LoVo (cell line): ENCODE measurements at regions not wholly inside any gene's neighbourhood (a gene's known extent, or its start where the extent isn't known, plus 50 kb on each side); places are given as distances from the start of the nearest gene placed in this dataset.

Source experiments
- DNase-seq: peaks from one replicate; pipeline ENCODE4 v3.0.0-alpha.2; 2016; ENCODE audit warnings: low spot score

- DNase-seq = no peak
Measured at GRCh38 chr6:2535506-2535905, 215.2 kb downstream of the MYLK4 start.

GRCh38 chr6:2534406-2535042 lies 216.2 kb downstream of the MYLK4 start:
- DNase-seq = no peak

GRCh38 chr6:2531426-2532215 lies 219.1 kb downstream of the MYLK4 start:
- no peak for DNase-seq

- DNase-seq = no peak
Measured at GRCh38 chr6:2529211-2529719, 221.5 kb downstream of the MYLK4 start.

- no peak for DNase-seq
Measured at GRCh38 chr6:2528156-2528555, 222.6 kb downstream of the MYLK4 start.

GRCh38 chr6:2526766-2527165 lies 224.0 kb downstream of the MYLK4 start:
- no peak for DNase-seq

- DNase-seq = no peak
Measured at GRCh38 chr6:2524090-2524489, 226.6 kb downstream of the MYLK4 start.

GRCh38 chr6:2523061-2523460 lies 227.7 kb downstream of the MYLK4 start:
- no peak for DNase-seq

GRCh38 chr6:2522521-2522920 lies 228.2 kb downstream of the MYLK4 start:
- DNase-seq = peak; percentile 14

GRCh38 chr6:2517855-2518473 lies 232.8 kb downstream of the MYLK4 start:
- no peak for DNase-seq

- no peak for DNase-seq
Measured at GRCh38 chr6:2517401-2517800, 233.3 kb downstream of the MYLK4 start.

- DNase-seq = no peak
Measured at GRCh38 chr6:2516059-2516458, 234.7 kb downstream of the MYLK4 start.

- peak; percentile 89 for DNase-seq
Measured at GRCh38 chr6:2514965-2515543, 235.7 kb downstream of the MYLK4 start.

GRCh38 chr6:2512802-2513201 lies 237.9 kb downstream of the MYLK4 start:
- DNase-seq = no peak

- no peak for DNase-seq
Measured at GRCh38 chr6:2510316-2510715, 240.4 kb downstream of the MYLK4 start.

- no peak for DNase-seq
Measured at GRCh38 chr6:2509711-2510110, 241.0 kb downstream of the MYLK4 start.

GRCh38 chr6:2508071-2508470 lies 242.7 kb downstream of the MYLK4 start:
- no peak for DNase-seq

GRCh38 chr6:2507521-2508037 lies 243.1 kb downstream of the MYLK4 start:
- no peak for DNase-seq

- DNase-seq = no peak
Measured at GRCh38 chr6:2507016-2507415, 243.7 kb downstream of the MYLK4 start.

GRCh38 chr6:2505624-2506023 lies 245.1 kb downstream of the MYLK4 start:
- DNase-seq = no peak

GRCh38 chr6:2504495-2505064 lies 246.1 kb downstream of the MYLK4 start:
- no peak for DNase-seq
